ENCODE measurements at regions not wholly inside any gene's neighbourhood (a gene's known extent, or its start where the extent isn't known, plus 50 kb on each side); places are given as distances from the start of the nearest gene placed in this dataset.
"Not testable (repeated sequence)": the region's sequence is repeated elsewhere in the genome, so short reads cannot be mapped to it uniquely, and the experiment has no call there.

DNA sequence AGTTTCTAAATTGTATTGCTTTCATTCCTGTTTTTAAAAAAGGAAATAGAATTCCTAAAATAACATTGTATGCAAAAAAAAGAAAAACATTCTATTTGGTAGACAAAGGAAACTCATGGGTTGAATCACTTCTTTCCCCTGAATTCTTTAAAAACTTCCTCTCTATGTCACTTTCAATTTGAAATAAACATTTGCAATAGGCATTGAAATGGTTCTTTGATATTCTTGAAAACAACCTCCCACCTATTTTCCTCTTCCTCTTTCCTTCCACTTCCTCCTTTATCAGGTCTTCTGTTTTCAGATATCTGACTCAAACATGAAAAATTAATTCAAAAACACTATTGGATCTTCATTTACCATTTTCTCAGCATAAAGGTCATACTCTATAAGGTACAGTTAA is 442.0 kb upstream of the MEF2C start:
- no peak overlapping the region for H3K4me3 ChIP-seq
- intact Hi-C loops (cut with DNase I): no loop called here
- DNase-seq (no peak), ATAC-seq (no peak)
- no peaks in the 10 kb centered on the region for H3K27me3 ChIP-seq
- no peaks in the 10 kb centered on the region for H3K36me3 ChIP-seq (replicated peaks in 1 of 2; ENCODE audit: insufficient read depth in 1 of 2, low read depth in 2 of 2)
- no peaks in the 10 kb centered on the region for H3K4me1 ChIP-seq
- no peak overlapping the region for H3K27ac ChIP-seq
- TF ChIP-seq, protein P1, sequence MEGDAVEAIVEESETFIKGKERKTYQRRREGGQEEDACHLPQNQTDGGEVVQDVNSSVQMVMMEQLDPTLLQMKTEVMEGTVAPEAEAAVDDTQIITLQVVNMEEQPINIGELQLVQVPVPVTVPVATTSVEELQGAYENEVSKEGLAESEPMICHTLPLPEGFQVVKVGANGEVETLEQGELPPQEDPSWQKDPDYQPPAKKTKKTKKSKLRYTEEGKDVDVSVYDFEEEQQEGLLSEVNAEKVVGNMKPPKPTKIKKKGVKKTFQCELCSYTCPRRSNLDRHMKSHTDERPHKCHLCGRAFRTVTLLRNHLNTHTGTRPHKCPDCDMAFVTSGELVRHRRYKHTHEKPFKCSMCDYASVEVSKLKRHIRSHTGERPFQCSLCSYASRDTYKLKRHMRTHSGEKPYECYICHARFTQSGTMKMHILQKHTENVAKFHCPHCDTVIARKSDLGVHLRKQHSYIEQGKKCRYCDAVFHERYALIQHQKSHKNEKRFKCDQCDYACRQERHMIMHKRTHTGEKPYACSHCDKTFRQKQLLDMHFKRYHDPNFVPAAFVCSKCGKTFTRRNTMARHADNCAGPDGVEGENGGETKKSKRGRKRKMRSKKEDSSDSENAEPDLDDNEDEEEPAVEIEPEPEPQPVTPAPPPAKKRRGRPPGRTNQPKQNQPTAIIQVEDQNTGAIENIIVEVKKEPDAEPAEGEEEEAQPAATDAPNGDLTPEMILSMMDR (IDR thresholded peaks at IDR 0.05): no peak
- no peak for TF ChIP-seq POLR2A (IDR thresholded peaks at IDR 0.05)
- no peaks in the 10 kb centered on the region for H3K9me3 ChIP-seq

DNA sequence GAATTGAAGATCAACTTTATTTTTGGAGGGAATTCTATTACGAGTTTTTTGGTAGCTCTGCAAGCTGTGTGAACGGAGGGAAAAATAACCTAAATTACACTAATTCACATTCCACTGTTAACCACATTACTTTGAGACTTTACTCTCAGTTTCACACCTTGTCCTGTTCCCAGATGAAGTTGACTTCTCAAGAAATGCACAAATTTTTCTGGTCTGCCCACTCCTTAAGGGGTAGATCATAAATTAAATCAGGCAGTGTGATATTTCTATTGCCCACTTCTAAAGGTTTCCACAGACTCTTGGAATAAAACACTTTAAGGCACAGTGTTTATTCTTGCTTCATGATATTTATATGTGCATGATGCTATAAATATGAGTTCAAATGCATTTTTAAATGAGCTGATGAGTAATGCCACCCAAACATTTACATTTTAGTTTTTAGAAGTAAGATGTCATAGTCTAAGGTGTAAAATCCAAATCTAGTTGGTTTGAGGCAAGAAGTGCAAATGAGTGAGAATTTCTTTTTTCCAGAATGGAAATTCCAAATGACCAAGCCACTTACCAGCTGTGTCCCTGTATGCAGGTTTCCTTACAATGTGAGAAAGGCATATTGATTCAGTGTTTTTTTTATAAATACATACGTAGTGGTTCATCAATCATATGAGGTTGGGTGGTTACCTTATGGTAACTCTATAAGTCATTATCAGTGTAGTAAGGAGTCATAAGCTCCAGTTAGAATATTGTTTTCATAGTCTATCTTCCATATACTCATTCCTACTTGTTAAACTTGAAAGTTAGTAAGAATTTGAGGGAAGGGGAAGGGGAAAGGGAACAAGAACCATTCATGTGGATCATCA is 437.7 kb upstream of the MEF2C start:
- no peak overlapping the region for H3K27ac ChIP-seq
- H3K4me1 ChIP-seq: peaks cover under 1% of the 10 kb centered on the region
- no peak for ATAC-seq
- 71 to 82% methylated on average over 3 of the region's 3 CpGs for WGBS, 2 donors
- DNase-seq: no peak
- H3K9me3 ChIP-seq: no peaks in the 10 kb centered on the region
- H3K4me3 ChIP-seq: no peak overlapping the region
- no peaks in the 10 kb centered on the region for H3K36me3 ChIP-seq (replicated peaks in 1 of 2; ENCODE audit: insufficient read depth in 1 of 2, low read depth in 2 of 2)
- no peak for TF ChIP-seq POLR2A (IDR thresholded peaks at IDR 0.05)
- TF ChIP-seq, protein P1 (IDR thresholded peaks at IDR 0.05): no peak
- intact Hi-C loops (cut with DNase I): no loop called here
- H3K27me3 ChIP-seq: no peaks in the 10 kb centered on the region

DNA sequence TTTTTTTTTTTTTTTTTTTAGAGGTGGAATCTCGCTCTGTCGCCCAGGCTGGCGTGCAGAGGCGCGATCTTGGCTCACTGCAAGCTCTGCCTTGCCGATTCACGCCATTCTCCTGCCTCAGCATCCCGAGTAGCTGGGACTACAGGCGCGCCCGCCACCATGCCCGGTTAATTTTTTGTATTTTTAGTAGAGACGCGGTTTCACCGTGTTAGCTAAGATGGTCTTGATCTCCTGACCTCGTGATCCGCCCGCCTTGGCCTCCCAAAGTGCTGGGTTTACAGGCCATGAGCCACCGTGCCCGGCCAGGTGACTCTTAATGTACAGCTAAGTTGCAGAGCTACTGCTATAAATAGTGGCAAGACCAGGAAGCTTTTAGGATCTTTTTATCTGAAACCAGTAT is 434.9 kb upstream of the MEF2C start:
- H3K4me3 ChIP-seq; H3K36me3 ChIP-seq (replicated peaks in 1 of 2; ENCODE audit: insufficient read depth in 1 of 2, low read depth in 2 of 2); H3K27ac ChIP-seq; DNase-seq; intact Hi-C loops (cut with DNase I); H3K27me3 ChIP-seq; ATAC-seq; H3K9me3 ChIP-seq; H3K4me1 ChIP-seq: not testable (repeated sequence)
- WGBS, 2 donors: 96 to 97% methylated on average over 19 of the region's 20 CpGs

DNA sequence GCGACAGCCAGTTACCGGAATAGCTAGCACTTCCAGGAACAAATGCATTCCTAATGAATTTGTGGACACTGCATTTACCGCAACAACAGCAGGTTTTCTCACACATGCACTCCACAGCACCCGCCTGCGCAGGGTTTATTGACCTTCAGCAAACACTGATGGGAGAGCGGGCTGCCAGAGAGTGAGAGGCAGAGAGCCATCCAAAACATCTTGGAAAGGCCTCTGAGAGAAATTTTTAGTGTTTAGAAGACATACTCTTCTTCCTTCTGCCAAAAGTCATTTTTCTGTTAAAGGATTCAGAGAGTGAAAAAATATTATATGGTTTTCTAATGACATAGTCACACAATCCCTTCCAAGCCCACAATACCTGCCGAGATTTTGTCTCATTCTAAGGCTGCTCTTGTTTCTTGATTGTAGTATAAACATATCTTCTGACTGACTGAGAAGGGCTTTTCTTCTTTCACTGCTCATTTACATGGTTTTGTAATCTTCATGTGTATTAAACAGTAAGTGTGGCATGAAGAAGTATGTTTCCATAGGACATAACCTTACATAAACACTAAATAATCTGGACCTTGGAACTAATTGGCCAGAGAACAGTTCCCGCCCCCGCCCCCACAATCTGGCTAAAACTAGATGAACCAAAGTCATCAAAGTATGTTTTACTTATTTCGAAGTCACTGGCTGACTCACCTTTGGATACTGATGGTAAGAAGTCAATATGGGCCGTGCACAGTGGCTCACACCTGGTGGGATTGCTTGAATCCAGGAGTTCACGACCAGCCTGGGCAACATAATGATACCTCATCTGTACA is 432.5 kb upstream of the MEF2C start:
- no peaks in the 10 kb centered on the region for H3K9me3 ChIP-seq
- H3K27me3 ChIP-seq: no peaks in the 10 kb centered on the region
- 41 to 53% methylated on average over 12 of the region's 12 CpGs for WGBS, 2 donors
- no peak overlapping the region for H3K27ac ChIP-seq
- no peaks in the 10 kb centered on the region for H3K36me3 ChIP-seq (replicated peaks in 1 of 2; ENCODE audit: insufficient read depth in 1 of 2, low read depth in 2 of 2)
- no peak for ATAC-seq
- DNase-seq: peak; percentile 17 to 58 (median 38)
- H3K4me1 ChIP-seq: peaks cover 8% of the 10 kb centered on the region
- no peak overlapping the region for H3K4me3 ChIP-seq
- TF ChIP-seq, protein P1 (IDR thresholded peaks at IDR 0.05): no peak
- no peak for TF ChIP-seq POLR2A (IDR thresholded peaks at IDR 0.05)
- intact Hi-C loops (cut with DNase I): no loop called here

DNA sequence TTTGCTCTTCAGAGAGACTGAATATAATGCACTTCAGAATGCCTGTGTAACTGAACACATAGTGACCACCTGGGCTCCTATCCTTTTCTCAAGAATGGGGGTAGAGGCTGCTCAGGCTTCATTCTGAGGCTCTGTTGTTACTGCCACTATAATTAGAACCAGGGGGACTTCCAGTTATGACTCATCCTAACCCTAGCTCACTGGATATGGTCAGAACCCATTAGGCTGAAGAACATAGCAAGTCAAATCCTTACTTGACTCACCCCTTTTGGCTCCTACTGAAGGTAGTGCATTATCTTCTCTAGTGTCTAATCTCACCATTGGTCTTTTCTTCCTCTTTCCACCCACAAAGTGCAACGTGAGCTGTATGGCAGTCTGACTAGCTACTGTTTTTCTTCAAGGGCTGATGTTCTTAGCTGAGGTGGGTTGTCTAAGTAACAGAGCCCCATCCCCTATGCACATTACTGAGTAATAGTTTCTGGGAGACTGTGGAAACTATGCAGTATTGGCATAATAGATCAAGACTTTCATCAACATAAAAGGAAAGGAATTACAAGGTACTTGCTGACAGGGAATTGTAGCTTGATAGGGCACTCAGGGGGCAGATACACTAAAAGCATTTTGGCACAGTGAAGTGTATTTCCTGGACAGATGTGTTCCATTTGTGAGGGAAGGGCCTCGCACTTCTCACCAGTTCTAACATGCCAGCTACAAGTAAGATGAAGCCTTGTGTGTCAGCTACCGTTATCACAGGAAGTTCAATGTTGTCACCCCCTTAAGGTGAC is 431.0 kb upstream of the MEF2C start:
- Histone ChIP-seq H3K4me3 (no peak overlapping the region), H3K36me3 (replicated peaks in 1 of 2; ENCODE audit: insufficient read depth in 1 of 2, low read depth in 2 of 2) (no peaks in the 10 kb centered on the region), H3K4me1 (peaks cover 8% of the 10 kb centered on the region), H3K9me3 (no peaks in the 10 kb centered on the region), H3K27me3 (no peaks in the 10 kb centered on the region), H3K27ac (no peak overlapping the region)
- ATAC-seq (peak; percentile 27), DNase-seq (no peak)
- 58 to 64% methylated on average over 3 of the region's 3 CpGs for WGBS, 2 donors
- intact Hi-C loops (cut with DNase I): no loop called here
- TF ChIP-seq, protein P1 (IDR thresholded peaks at IDR 0.05): no peak
- TF ChIP-seq POLR2A (IDR thresholded peaks at IDR 0.05): no peak
